Cardiac fibroblast (primary cell): ENCODE measurements at regions not wholly inside any gene's neighbourhood (a gene's known extent, or its start where the extent isn't known, plus 50 kb on each side); places are given as distances from the start of the nearest gene placed in this dataset.

Source experiments
- DNase-seq, 2 donors: peaks; one replicate each; pipeline versions ENCODE4 v3.0.0 to v3.0.0-alpha.2; 2010; ENCODE audit warnings: low read depth in 2 of 2
- H3K4me3 ChIP-seq, 2 donors: replicated peaks in 1 of 2; 1 replicate in 1 of 2; 2 replicates in 1 of 2; pipeline ENCODE4 v1.5.1; 2011; ENCODE audit warnings: low read depth in 2 of 2, low read length in 2 of 2, mild to moderate bottlenecking in 2 of 2, moderate library complexity in 1 of 2
- TF ChIP-seq, protein P1 (sequence below): IDR thresholded peaks from one replicate; pipeline ENCODE4 v1.5.1; 2011; ENCODE audit warnings: low read depth, mild to moderate bottlenecking, low read length, inconsistent platforms

- no peak for DNase-seq
- no peak overlapping the region for H3K4me3 ChIP-seq
- TF ChIP-seq, protein P1, sequence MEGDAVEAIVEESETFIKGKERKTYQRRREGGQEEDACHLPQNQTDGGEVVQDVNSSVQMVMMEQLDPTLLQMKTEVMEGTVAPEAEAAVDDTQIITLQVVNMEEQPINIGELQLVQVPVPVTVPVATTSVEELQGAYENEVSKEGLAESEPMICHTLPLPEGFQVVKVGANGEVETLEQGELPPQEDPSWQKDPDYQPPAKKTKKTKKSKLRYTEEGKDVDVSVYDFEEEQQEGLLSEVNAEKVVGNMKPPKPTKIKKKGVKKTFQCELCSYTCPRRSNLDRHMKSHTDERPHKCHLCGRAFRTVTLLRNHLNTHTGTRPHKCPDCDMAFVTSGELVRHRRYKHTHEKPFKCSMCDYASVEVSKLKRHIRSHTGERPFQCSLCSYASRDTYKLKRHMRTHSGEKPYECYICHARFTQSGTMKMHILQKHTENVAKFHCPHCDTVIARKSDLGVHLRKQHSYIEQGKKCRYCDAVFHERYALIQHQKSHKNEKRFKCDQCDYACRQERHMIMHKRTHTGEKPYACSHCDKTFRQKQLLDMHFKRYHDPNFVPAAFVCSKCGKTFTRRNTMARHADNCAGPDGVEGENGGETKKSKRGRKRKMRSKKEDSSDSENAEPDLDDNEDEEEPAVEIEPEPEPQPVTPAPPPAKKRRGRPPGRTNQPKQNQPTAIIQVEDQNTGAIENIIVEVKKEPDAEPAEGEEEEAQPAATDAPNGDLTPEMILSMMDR, result no peak
These were observed 214.1 kb upstream of the KLF4 start for GRCh38 chr9:107703651-107704050.

DNA sequence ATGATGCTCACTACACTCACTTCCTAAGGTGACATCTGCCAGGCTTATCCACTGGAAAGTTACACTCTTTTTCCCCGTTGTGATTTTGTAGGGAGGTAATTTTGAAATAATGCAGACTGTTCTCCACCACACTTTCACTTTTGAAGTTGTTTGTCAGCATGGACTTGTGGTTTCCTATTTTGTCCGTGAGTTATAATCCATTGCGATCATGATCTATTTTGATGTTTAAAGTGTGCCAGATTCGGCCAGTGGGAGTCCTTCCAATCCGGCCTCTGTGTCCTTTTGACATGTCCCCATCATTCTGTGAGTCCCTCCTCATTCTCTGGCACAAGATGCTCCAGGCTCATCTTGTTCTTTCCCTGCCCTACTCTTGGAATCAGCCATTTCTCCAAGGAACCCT is 211.3 kb upstream of the KLF4 start:
- DNase-seq, result no peak
- TF ChIP-seq, protein P1, result no peak
- H3K4me3 ChIP-seq, result no peak overlapping the region

GRCh38 chr9:107699231-107699630 is 209.7 kb upstream of the KLF4 start:
- H3K4me3 ChIP-seq, result no peak overlapping the region
- TF ChIP-seq, protein P1, result no peak

DNA sequence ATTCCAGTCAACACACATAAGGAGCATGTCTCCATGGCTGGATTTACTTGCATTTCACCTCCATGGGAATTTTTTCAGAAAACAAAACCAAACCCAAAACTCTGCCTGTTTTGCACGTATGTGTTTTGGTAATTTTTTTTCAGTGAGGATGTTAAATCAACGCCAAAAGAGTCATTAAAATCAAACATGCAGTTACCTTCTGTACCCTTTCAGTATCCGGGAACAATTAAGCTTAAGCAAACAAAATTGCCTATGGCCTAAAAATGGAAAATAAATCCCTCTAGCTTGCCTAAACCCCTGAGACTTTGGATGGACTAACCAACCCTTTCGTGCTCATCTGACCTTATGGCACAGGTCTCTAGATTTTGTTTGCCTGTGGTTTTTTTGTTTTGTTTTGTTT is 209.2 kb upstream of the KLF4 start:
- H3K4me3 ChIP-seq, result no peak overlapping the region
- DNase-seq, result no peak
- TF ChIP-seq, protein P1, result no peak

More at GRCh38 chr9:107699231-107699630, 209.7 kb upstream of the KLF4 start:
- no peak for DNase-seq

DNA sequence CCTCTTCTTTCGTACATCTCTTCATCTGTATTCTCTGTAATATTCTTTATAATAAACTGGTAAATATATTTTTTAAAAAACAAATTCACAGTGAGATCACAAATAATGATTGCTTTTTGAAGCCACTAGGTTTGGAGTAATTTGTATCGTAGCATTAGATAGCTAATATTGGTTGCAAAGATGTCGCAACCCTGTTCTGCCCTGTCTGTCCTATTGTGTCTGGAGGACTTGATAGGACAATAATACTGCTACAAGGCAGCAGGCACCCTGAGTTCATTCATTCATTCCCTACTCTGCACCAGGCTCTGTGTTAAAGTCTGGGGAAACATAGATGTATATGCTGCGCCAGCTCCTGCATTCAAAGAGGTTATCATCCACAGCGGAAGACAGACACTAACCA is 206.7 kb upstream of the KLF4 start:
- no peak for DNase-seq
- H3K4me3 ChIP-seq, result no peak overlapping the region
- TF ChIP-seq, protein P1, result no peak

DNA sequence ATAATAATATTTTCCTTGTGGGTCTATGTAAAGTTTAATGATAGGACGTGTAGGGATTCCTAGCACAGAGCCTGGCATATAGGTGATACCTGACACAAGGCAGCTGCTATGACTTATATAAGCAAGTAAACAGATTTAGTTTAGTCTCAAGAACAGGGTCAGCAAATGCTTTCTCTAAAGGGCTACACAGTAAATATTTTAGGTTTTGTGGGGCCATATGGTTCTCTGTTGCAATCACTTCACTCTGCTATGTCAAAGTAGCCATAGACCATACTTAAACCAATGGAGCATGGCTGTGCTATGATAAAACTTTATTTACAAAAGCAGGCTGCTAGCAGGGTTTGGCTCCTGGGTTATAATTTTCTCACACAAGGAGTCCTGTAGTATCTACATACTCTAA is 204.8 kb upstream of the KLF4 start:
- TF ChIP-seq, protein P1, result no peak
- no peak overlapping the region for H3K4me3 ChIP-seq

GRCh38 chr9:107693625-107694326 is 204.2 kb upstream of the KLF4 start:
- TF ChIP-seq, protein P1, result no peak
- no peak overlapping the region for H3K4me3 ChIP-seq
- peak; percentile 16 to 26 for DNase-seq

More for the DNA sequence above, 204.8 kb upstream of the KLF4 start:
- no peak for DNase-seq
